GM19468 (cell line): ENCODE measurements at regions not wholly inside any gene's neighbourhood (a gene's known extent, or its start where the extent isn't known, plus 50 kb on each side); places are given as distances from the start of the nearest gene placed in this dataset.
"Not testable (repeated sequence)": the region's sequence is repeated elsewhere in the genome, so short reads cannot be mapped to it uniquely, and the experiment has no call there.

Experiments used
- ATAC-seq: cut with Tn5 transposase; IDR thresholded peaks from one replicate; pipeline ENCODE4 v1.9.1; 2021; ENCODE audit warnings: mild to moderate bottlenecking, moderate library complexity, moderate number of reproducible peaks; ENCODE audit not compliant: unreplicated experiment; ENCODE audit errors: extremely low read depth

DNA sequence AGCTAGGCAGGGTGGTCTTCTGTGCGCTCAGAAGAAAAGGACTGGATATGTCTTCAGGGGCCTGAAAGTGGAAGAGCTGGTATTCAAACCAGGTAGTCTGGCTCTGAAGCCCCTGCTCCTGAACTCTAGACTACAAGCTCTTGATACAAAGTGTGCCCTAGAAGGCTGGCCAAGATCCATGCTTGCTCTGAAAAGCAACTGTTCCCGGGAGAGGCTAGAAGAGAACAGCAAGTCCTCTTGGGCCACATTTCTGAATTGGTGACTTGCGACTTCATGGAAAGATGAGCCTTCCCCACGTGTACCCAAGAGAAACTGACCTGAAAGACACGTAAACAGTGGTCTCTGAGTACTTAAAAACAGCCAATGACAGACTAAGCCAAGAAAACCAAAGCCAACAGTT is 123.3 kb upstream of the GRIK3 start:
- ATAC-seq: no peak

GRCh38 chr1:37158113-37158749 is 123.9 kb upstream of the GRIK3 start:
- no peak for ATAC-seq

DNA sequence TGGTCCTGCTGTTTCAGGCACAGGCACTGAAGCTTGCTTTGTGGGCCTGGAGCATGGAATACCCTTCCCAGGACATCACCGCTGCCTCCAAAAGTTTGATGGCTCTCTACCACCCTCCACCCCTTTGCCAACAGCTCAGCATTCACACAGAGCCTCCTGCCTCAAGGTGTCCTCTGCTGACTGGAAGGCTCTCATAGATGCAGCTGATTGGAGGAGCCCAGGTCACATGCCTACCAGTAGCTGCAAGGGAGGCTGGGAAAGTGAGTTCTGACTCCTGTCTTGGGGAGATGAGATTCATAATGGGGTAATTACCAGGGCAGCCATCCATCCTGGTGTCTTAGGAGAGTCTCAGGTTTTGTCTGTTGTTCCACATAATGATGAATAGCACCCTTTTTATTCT is 124.8 kb upstream of the GRIK3 start:
- no peak for ATAC-seq

GRCh38 chr1:37161171-37161570 is 126.9 kb upstream of the GRIK3 start:
- ATAC-seq: no peak

GRCh38 chr1:37162059-37162458 is 127.7 kb upstream of the GRIK3 start:
- ATAC-seq: no peak

GRCh38 chr1:37166005-37166404 is 131.7 kb upstream of the GRIK3 start:
- ATAC-seq: no peak

DNA sequence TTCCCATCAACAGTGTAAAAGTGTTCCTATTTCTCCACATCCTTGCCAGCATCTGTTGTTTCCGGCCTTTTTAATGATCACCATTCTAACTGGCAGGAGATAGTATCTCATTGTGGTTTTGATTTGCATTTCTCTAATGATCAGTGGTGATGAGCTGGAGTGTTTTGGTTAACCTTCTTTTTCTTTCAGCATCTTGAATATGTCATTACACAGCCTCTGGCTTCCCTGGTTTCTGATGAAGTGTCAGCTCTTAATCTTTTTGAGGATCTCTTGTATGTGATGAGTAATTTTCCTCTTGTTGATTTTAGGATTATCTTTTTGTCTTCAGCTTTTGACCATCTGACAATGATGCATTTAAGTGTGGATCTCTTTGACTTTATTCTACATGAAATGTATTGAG is 133.2 kb upstream of the GRIK3 start:
- no peak for ATAC-seq

- no peak for ATAC-seq
Measured at GRCh38 chr1:37169241-37169640, 134.9 kb upstream of the GRIK3 start.

GRCh38 chr1:37169743-37170275 is 135.5 kb upstream of the GRIK3 start:
- no peak for ATAC-seq

GRCh38 chr1:37171691-37172090 is 137.4 kb upstream of the GRIK3 start:
- ATAC-seq: no peak

- no peak for ATAC-seq
Measured at GRCh38 chr1:37174341-37174740, 140.0 kb upstream of the GRIK3 start.

GRCh38 chr1:37174876-37175275 is 140.6 kb upstream of the GRIK3 start:
- ATAC-seq: no peak

DNA sequence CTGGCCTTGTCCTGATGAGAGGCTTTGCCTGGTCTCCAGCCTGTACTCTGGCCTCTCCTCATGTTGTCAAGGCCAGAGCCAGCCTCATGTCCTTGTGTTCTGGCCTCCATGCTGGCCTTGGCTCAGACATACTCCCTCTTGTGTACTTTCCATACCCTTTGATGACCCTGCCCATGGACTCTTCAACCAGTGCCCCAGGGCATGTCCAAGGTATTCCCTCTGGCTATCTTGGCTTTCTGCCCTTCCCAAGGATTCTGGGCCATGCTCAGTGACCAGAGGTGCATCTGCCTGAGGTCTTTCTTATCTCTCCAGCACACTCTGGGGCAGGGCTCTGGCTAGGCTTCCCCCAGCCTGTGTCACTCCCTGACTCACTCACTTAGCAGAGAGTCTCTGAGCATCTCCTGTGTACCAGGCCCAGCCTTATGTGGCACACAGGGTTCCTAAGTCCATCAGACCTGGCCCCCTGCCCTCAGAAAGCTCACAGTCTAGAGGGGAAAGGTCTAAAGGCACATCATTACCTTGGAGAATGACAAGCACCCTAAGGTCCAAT is 141.4 kb upstream of the GRIK3 start:
- no peak for ATAC-seq

GRCh38 chr1:37176269-37176668 is 142.0 kb upstream of the GRIK3 start:
- no peak for ATAC-seq

DNA sequence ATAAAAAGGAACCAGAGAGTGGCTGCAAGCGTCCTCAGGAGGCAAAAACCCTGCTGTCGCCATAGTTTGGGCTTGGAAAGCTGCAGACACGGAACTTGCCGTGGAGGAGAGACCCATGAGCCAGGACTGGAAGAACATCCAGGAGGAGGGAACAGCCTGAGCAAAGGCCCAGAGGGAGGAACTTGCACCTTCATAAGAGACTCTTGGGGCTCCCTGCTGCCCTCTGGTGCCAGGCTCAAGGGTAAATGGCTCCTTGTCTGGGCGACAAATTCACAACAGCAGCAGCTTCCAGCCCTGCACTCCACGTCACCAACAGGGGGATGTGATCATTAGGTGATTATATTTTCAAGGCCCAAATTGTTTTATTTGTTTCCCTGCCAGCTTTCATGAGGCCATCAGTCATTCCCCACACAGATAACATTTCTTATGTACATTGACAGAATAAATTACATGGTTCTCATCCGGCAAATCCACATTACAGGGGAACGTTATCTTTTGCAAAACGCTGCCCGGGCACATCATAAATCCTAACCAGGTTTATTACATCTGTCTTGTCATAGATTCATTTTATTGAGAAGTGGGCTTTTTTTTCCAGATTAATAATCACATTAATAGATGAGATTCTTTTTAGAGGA is 143.0 kb upstream of the GRIK3 start:
- ATAC-seq: no peak

DNA sequence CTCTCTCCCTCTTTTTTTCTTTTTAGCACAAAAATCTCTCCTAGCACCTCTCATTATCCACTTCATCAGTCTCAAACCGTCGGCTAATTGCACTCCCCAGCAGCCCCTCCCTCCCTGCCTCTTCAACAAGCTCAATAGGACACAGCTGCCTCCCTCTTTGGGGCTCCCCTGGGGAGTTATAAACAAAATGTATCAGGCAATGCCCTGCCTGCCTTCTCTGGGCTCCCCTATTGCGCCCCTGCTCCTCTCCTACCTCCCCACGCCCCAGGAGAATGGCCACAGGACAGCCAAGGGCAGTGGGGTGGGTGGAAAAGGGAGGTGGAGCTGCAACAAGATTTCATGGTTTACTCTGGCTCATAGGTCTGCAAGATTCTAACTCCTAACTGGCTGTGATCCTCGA is 147.1 kb upstream of the GRIK3 start:
- no peak for ATAC-seq

DNA sequence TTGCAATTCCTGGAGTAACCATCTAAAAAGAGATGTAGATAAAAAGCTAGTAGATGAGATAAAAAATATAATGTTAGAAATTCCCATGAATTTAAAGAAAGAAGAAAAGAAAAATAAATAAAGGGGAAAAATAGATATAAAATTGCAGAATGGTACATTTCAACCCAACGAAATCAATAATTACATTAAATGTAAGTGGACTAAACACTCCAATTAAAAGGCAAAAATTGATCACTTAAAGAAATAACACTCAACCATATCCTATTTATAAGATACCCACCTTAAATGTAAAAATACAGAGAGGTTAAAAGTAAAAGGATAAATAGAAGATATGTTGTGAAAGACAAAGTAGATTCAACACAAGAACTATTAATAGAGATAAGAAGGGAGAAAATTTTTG is 150.5 kb upstream of the GRIK3 start:
- ATAC-seq: no peak

GRCh38 chr1:37186246-37186756 is 152.0 kb upstream of the GRIK3 start:
- ATAC-seq: no peak

DNA sequence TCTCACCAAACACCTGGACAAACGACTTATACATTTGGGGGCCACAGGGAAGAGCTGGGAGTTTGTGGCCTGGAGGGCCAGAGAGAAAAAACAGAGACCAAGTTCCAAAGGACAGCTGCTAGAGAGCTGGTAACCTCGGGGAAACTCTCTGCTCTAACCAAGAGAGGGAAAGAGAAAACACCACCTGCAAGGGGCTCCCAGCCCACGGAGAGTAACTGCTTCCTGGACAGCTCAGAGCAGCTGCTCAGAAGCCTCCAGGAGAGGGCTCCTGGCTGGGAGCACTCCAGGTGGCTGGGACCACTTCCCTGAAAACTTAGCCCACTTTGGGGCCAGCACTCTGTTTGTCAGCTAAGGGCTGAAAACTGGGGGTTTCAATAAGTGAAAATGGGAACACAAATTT is 154.8 kb upstream of the GRIK3 start:
- ATAC-seq: no peak

GRCh38 chr1:37197411-37197810 is 163.1 kb upstream of the GRIK3 start:
- no peak for ATAC-seq

- not testable (repeated sequence) for ATAC-seq
Measured at GRCh38 chr1:37214305-37214704, 180.0 kb upstream of the GRIK3 start.
